T-helper 2 cell treated with Interferon-gamma antibody and Interleukin-4, amounts not matched to agents 100 ng/mL and 5 ng/mL, for 36 hours (primary cell): ENCODE measurements at regions not wholly inside any gene's neighbourhood (a gene's known extent, or its start where the extent isn't known, plus 50 kb on each side); places are given as distances from the start of the nearest gene placed in this dataset.

Experiments used
- intact Hi-C: fragments of 100-400 bp; cut with micrococcal nuclease; formaldehyde crosslinking; loops from one replicate; pipeline ENCODE4 v1.15.1; 2023

DNA sequence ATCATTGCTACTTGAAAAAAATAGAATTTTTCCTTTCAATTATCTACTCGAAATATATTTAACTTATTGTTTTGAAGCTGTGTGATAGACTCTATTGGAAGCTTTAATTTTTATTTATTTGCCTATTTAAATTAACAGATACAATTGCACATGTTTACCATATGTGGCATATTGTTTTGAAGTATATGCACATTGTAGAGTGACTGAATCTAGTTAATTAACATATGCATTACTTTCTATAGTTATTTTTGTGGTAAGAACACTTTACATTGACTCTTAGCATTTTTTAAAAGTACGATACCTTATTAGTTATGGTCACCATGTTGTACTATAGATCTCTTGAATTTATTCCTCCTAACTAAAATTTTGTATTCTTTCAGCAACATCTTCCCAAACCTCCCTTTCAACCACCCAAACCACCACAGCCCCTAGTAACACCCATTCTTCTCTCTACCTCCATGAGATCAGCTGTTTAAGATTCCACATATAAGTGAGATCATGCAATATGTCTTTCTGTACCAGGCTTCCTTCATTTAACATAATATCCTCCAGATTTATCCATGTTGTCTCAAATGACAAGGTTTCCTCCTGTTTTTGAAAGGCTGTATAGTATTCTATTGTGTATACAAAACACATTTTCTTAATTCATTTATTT, 58.5 kb upstream of the SPHKAP start:
- intact Hi-C loops = no loop called here

DNA sequence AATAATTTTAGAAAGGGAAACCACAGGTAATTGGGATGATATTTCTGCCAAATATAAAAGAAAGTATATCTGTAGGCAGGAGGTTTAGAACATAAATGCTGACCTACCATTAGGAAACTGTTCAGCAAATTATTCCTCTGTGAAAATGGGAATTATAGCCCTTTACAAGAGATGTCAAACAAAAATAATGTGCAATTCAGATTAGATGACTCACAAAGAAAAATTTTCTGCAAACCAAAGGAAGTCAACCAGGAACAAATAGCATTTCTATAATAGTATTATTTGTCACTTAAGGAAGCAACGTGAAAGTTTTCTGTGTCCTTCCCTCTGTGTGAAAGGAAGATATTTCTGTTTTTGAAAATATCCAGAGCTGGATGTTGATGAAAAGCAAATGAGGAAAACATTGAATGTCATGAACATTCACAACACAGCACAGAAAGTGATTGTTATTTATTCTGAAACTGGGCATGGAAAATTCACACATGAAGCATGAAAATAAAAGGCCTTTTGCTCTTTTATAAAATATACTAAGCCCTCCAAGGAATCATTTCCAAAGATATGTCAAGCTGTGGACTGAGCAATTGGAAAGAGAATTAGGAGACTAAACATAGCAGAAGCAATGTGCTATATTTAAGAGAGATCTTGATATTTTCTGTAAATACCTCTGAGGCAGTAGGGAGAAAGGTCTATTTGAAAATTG, 57.9 kb upstream of the SPHKAP start:
- intact Hi-C loops = no loop called here
